Superior temporal gyrus (tissue), 1 donor: ENCODE measurements at regions not wholly inside any gene's neighbourhood (a gene's known extent, or its start where the extent isn't known, plus 50 kb on each side); places are given as distances from the start of the nearest gene placed in this dataset.
"Not testable (repeated sequence)": the region's sequence is repeated elsewhere in the genome, so short reads cannot be mapped to it uniquely, and the experiment has no call there.

Experiments
- DNase-seq: peaks from one replicate; pipeline ENCODE4 v3.0.0-alpha.2; 2016; ENCODE audit errors: extremely low spot score

- no peak for DNase-seq
Observed at GRCh38 chr2:18317017-18317416, 243.4 kb downstream of the RDH14 start.

- DNase-seq = no peak
Observed at GRCh38 chr2:18312818-18313217, 247.6 kb downstream of the RDH14 start.

GRCh38 chr2:18311420-18312195 is 248.8 kb downstream of the RDH14 start:
- DNase-seq = no peak

GRCh38 chr2:18309627-18310026 is 250.8 kb downstream of the RDH14 start:
- DNase-seq = no peak

GRCh38 chr2:18309188-18309587 is 251.3 kb downstream of the RDH14 start:
- DNase-seq = no peak

GRCh38 chr2:18304849-18305248 is 255.6 kb downstream of the RDH14 start:
- no peak for DNase-seq

GRCh38 chr2:18301421-18302139 is 258.9 kb downstream of the RDH14 start:
- no peak for DNase-seq

- no peak for DNase-seq
Observed at GRCh38 chr2:18299423-18300212, 260.8 kb downstream of the RDH14 start.

GRCh38 chr2:18297534-18298058 is 262.9 kb downstream of the RDH14 start:
- DNase-seq = no peak

- DNase-seq = no peak
Observed at GRCh38 chr2:18290386-18290785, 270.1 kb downstream of the RDH14 start.

- no peak for DNase-seq
Observed at GRCh38 chr2:18286897-18287296, 273.6 kb downstream of the RDH14 start.

- no peak for DNase-seq
Observed at GRCh38 chr2:18284331-18284730, 276.1 kb downstream of the RDH14 start.

GRCh38 chr2:18282026-18282425 is 278.4 kb downstream of the RDH14 start:
- no peak for DNase-seq

GRCh38 chr2:18276583-18277075 is 283.8 kb downstream of the RDH14 start:
- no peak for DNase-seq

- no peak for DNase-seq
Observed at GRCh38 chr2:18273205-18273604, 287.2 kb downstream of the RDH14 start.

- no peak for DNase-seq
Observed at GRCh38 chr2:18272148-18272494, 288.3 kb downstream of the RDH14 start.

GRCh38 chr2:18271370-18272147 is 288.9 kb downstream of the RDH14 start:
- DNase-seq = no peak

- DNase-seq = no peak
Observed at GRCh38 chr2:18268400-18268799, 292.1 kb downstream of the RDH14 start.

GRCh38 chr2:18267501-18267900 is 293.0 kb downstream of the RDH14 start:
- no peak for DNase-seq

GRCh38 chr2:18266699-18267098 is 293.8 kb downstream of the RDH14 start:
- not testable (repeated sequence) for DNase-seq
